SK-N-MC (cell line): ENCODE measurements at regions not wholly inside any gene's neighbourhood (a gene's known extent, or its start where the extent isn't known, plus 50 kb on each side); places are given as distances from the start of the nearest gene placed in this dataset.

Source experiments
- EZH2 ChIP-seq: fragments of 200-600 bp; sonication (generic); IDR thresholded peaks from one replicate; pipeline ENCODE4 v1.6.1; 2017; ENCODE audit warnings: antibody characterized with exemption
- POLR2AphosphoS5 ChIP-seq: IDR thresholded peaks from 2 replicates; pipeline ENCODE4 v1.6.1; 2012; ENCODE audit warnings: mild to moderate bottlenecking, low read depth, low read length, borderline replicate concordance

DNA sequence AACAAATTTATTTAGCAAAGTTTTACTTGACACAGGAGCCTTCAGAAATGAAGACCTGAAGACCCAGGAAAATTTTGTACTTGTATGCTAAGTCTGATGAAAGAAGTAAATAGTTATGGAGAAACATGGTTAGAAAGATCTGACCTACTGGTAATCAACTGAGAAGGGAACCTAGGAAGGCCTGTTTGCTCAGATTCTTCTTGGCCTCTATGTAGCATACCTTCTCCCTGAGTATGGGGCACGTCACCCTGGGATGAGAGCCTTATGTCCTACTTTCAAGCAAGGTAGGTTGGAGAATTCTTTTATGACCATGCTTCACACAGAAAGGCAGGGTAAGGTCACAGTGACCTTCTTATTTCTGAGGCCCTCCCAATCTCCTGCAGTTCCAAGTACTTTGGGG is 178.6 kb upstream of the CREB1 start:
- no peak for TF ChIP-seq POLR2AphosphoS5
- TF ChIP-seq EZH2 = no peak
